Duodenal mucosa (tissue), 2 donors: ENCODE measurements at regions not wholly inside any gene's neighbourhood (a gene's known extent, or its start where the extent isn't known, plus 50 kb on each side); places are given as distances from the start of the nearest gene placed in this dataset.

Experiments
- H3K27ac ChIP-seq: one replicate; pipeline ENCODE4 v1.7.0; 2013; ENCODE audit warnings: low read depth, low read length
- H3K27me3 ChIP-seq, 2 donors: one replicate each; pipeline ENCODE4 v1.7.0; 2013; ENCODE audit warnings: low read length in 2 of 2, control low read depth in 1 of 2; ENCODE audit not compliant: insufficient read depth in 2 of 2, control insufficient read depth in 1 of 2
- H3K36me3 ChIP-seq, 2 donors: one replicate each; pipeline ENCODE4 v1.7.0; 2013; ENCODE audit warnings: low read length in 2 of 2, control low read depth in 1 of 2; ENCODE audit not compliant: insufficient read depth in 2 of 2, control insufficient read depth in 1 of 2
- H3K4me1 ChIP-seq, 2 donors: one replicate each; pipeline ENCODE4 v1.7.0; 2013; ENCODE audit warnings: low read length in 2 of 2, control low read depth in 1 of 2; ENCODE audit not compliant: insufficient read depth in 2 of 2, control insufficient read depth in 1 of 2
- H3K4me3 ChIP-seq, 2 donors: one replicate each; pipeline ENCODE4 v1.7.0; 2013; ENCODE audit warnings: low read length in 2 of 2, low read depth in 1 of 2
- H3K9ac ChIP-seq, 2 donors: one replicate each; pipeline ENCODE4 v1.7.0; 2013; ENCODE audit warnings: low read length in 2 of 2, low read depth in 1 of 2
- H3K9me3 ChIP-seq, 2 donors: one replicate each; pipeline ENCODE4 v1.7.0; 2013; ENCODE audit warnings: low read length in 2 of 2, control low read depth in 1 of 2; ENCODE audit not compliant: control insufficient read depth in 1 of 2

- no peaks in the 10 kb centered on the region for H3K4me1 ChIP-seq
- no peak overlapping the region for H3K27ac ChIP-seq
- no peaks in the 10 kb centered on the region for H3K9me3 ChIP-seq
- H3K27me3 ChIP-seq = no peaks in the 10 kb centered on the region
- H3K36me3 ChIP-seq = no peaks in the 10 kb centered on the region
- H3K9ac ChIP-seq = no peak overlapping the region
- H3K4me3 ChIP-seq = no peak overlapping the region
Observed at GRCh38 chr17:69783865-69784264, 291.2 kb upstream of the KCNJ16 start.

GRCh38 chr17:69788957-69789356 is 286.1 kb upstream of the KCNJ16 start:
- no peaks in the 10 kb centered on the region for H3K4me1 ChIP-seq
- H3K27ac ChIP-seq = no peak overlapping the region
- no peaks in the 10 kb centered on the region for H3K36me3 ChIP-seq
- H3K9ac ChIP-seq = no peak overlapping the region
- no peaks in the 10 kb centered on the region for H3K27me3 ChIP-seq
- H3K9me3 ChIP-seq = no peaks in the 10 kb centered on the region
- H3K4me3 ChIP-seq = no peak overlapping the region

DNA sequence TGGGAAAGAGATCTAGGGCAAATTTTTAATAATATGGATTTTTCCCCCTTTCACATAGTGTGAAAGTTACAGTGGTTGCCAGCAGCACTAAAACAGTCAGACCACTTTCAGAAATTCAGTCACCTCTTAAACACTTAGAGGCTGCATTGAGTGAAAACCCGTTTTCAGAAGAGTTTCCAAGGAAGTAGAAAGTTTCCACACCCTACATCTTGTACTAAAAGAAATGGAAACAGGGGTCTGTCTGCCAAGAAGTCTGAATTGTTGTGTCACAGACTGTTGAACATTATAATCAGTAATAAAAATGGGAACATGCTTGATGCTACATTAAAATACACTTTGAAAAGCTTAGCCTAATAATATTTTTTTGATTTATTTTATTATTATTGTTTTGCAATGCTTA is 278.9 kb upstream of the KCNJ16 start:
- no peak overlapping the region for H3K9ac ChIP-seq
- H3K27ac ChIP-seq = no peak overlapping the region
- no peaks in the 10 kb centered on the region for H3K36me3 ChIP-seq
- H3K27me3 ChIP-seq = no peaks in the 10 kb centered on the region
- H3K9me3 ChIP-seq = no peaks in the 10 kb centered on the region
- H3K4me1 ChIP-seq = no peaks in the 10 kb centered on the region
- no peak overlapping the region for H3K4me3 ChIP-seq

GRCh38 chr17:69800870-69801269 is 274.2 kb upstream of the KCNJ16 start:
- Histone ChIP-seq H3K27me3 (no peaks in the 10 kb centered on the region), H3K27ac (no peak overlapping the region), H3K36me3 (no peaks in the 10 kb centered on the region), H3K9me3 (no peaks in the 10 kb centered on the region), H3K4me3 (no peak overlapping the region), H3K4me1 (no peaks in the 10 kb centered on the region), H3K9ac (no peak overlapping the region)

DNA sequence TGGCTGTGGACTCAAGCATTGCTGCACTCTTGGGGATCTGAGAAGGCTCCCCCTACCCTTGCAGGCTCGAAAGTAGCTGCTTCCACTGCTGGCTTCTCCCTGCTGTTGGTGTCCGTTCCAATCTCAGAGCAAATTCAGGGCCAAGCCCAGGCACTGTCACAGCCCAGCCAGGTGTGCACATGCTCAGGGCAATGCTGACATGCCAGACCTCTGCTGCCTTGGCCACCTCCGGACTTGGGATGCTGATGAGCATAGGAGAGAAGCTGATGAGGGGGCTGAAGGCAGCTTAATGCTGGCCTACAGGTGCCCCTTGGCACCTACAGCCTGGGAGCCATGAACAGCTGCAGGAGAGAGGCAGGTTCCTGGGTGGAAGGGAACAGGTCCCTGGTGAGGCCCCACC is 273.7 kb upstream of the KCNJ16 start:
- Histone ChIP-seq H3K9ac (no peak overlapping the region), H3K27me3 (no peaks in the 10 kb centered on the region), H3K4me1 (no peaks in the 10 kb centered on the region), H3K9me3 (no peaks in the 10 kb centered on the region), H3K27ac (no peak overlapping the region), H3K4me3 (no peak overlapping the region), H3K36me3 (no peaks in the 10 kb centered on the region)

DNA sequence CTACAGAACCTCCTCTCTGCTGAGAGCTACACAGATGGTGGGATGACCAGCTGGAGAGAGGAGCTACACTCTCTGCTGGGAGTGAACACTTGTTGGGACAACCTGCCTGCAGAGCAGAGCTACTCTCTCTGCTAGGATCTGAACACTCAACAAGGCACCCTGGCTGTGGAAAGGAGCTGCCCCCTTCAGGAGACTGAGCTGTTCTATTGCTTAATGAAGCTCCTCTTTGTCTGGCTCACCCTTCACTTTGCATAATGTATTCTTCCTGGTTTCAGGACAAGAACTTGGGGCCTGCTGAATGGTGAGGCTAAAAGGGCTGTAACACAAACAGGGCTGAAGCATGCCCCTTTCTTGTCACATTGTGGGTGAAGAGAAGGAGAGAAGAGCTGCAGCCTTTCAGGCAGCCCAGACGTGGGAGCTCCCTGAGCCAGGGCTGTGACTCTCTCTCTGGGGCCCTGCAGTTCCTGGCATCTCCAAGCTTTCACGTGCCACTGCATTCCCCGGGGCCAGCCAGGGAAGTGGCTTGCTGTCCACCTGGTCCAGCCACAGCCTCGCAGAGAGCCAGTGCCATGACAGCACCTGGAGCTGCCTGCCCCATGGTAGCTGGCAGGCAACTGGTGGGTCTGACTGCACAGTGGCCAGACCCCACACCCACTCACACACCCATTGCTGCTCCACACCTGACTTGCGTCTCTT is 272.8 kb upstream of the KCNJ16 start:
- H3K36me3 ChIP-seq = no peaks in the 10 kb centered on the region
- no peak overlapping the region for H3K27ac ChIP-seq
- H3K4me1 ChIP-seq = no peaks in the 10 kb centered on the region
- H3K9ac ChIP-seq = no peak overlapping the region
- no peaks in the 10 kb centered on the region for H3K9me3 ChIP-seq
- H3K4me3 ChIP-seq = no peak overlapping the region
- H3K27me3 ChIP-seq = no peaks in the 10 kb centered on the region

DNA sequence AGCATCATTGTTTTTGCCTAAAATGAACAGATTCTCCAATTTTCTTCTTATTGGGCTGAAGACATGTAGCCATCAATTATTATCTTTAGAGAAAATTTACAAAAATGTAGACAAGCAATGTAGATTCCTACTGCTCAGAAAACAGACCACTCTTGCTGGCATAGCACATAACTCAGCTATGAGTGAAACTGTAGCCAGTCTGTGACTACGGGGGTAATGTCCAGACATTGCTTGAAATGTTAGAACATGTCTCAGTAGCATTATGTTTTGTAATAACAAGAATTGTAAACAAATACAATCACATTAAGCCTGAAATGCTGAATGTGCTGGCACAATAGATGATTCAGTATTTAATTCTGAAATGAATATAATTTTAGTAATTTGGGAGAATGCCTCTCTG is 265.7 kb upstream of the KCNJ16 start:
- Histone ChIP-seq H3K4me1 (no peaks in the 10 kb centered on the region), H3K27ac (no peak overlapping the region), H3K36me3 (no peaks in the 10 kb centered on the region), H3K9me3 (no peaks in the 10 kb centered on the region), H3K4me3 (no peak overlapping the region), H3K9ac (no peak overlapping the region), H3K27me3 (no peaks in the 10 kb centered on the region)

DNA sequence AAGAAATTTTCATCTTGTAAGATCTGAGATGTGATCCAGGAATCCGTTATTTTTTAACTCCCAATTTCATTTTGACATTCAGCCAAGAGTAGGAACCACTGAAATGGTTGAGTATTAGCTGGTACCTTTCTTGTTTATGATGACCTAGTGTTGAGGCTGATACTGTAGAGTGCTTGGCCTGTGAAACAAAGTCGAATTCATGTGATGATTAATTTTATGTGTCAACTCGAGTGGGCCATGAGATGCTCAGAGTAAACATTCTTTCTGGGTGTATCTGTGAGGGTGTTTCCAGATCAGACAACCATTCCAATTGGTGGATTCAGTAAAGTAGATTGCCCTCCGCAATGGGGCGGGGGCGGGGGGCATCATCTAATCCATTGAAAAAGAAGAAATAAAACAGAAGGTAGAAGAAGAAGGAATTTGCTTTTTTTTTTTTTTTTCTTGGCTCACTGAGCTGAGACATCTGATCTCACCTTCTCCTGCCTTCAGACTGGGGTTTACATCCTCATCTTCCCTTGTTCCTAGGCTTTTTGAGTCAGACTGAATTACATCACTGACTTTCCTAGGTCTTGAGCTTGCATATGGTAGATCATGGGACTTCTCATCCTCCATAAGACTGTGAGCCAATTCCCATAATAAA is 264.6 kb upstream of the KCNJ16 start:
- H3K4me3 ChIP-seq = no peak overlapping the region
- no peaks in the 10 kb centered on the region for H3K9me3 ChIP-seq
- H3K36me3 ChIP-seq = no peaks in the 10 kb centered on the region
- no peaks in the 10 kb centered on the region for H3K4me1 ChIP-seq
- no peaks in the 10 kb centered on the region for H3K27me3 ChIP-seq
- no peak overlapping the region for H3K9ac ChIP-seq
- H3K27ac ChIP-seq = no peak overlapping the region

DNA sequence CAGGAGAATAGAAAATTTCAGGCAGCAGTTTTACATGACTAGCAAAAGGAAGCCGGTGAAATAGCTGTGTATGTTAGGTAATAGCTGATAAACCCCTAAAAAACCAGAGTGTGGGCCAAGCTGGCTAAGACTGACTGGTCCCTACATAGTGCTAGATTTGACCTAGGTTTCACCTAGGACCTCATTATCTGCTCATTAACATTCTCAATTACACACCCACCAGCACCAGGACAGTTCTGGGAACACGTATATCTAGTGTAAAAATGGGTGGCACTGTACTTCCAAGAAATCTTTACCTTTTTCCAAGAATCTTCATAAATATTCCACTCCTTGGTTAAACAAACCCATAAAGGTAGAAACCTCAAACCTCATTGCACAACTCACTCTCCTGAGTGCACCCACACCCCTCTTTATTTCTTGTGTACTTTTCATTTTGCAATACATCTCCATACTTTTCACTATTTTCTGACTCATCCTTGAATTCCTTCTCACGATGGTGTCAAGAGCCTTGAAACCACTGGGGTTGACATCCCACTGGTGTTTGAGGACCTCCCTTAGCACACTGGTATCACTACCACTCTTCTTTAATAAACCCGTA is 262.7 kb upstream of the KCNJ16 start:
- H3K9ac ChIP-seq = no peak overlapping the region
- no peaks in the 10 kb centered on the region for H3K27me3 ChIP-seq
- H3K9me3 ChIP-seq = no peaks in the 10 kb centered on the region
- no peaks in the 10 kb centered on the region for H3K36me3 ChIP-seq
- H3K4me1 ChIP-seq = no peaks in the 10 kb centered on the region
- no peak overlapping the region for H3K27ac ChIP-seq
- no peak overlapping the region for H3K4me3 ChIP-seq

- no peaks in the 10 kb centered on the region for H3K9me3 ChIP-seq
Observed at GRCh38 chr17:69814031-69814430, 261.0 kb upstream of the KCNJ16 start.

More at GRCh38 chr17:69814031-69814430, 261.0 kb upstream of the KCNJ16 start:
- Histone ChIP-seq H3K9ac (no peak overlapping the region), H3K4me1 (no peaks in the 10 kb centered on the region), H3K4me3 (no peak overlapping the region), H3K27ac (no peak overlapping the region), H3K27me3 (no peaks in the 10 kb centered on the region), H3K36me3 (no peaks in the 10 kb centered on the region)
